Fibroblast of lung (primary cell): ENCODE measurements at regions not wholly inside any gene's neighbourhood (a gene's known extent, or its start where the extent isn't known, plus 50 kb on each side); places are given as distances from the start of the nearest gene placed in this dataset.

ENCODE experiments used
- DNase-seq, 2 donors: peaks; one replicate each; pipeline versions ENCODE4 v3.0.0 to v3.0.0-alpha.2; 2010; ENCODE audit warnings: low read depth in 2 of 2
- H2AFZ ChIP-seq: 2 replicates; pipeline ENCODE4 v1.5.1; 2012; ENCODE audit warnings: low read length, control low read depth, inconsistent platforms
- H3K27ac ChIP-seq: 2 replicates; pipeline ENCODE4 v1.5.1; 2011; ENCODE audit warnings: low read length, control low read depth; ENCODE audit not compliant: insufficient read depth
- H3K27me3 ChIP-seq: 2 replicates; pipeline ENCODE4 v1.5.1; 2011; ENCODE audit warnings: mild to moderate bottlenecking, low read length; ENCODE audit not compliant: control insufficient read depth, insufficient read depth
- H3K36me3 ChIP-seq: 2 replicates; pipeline ENCODE4 v1.5.1; 2011; ENCODE audit warnings: low read length; ENCODE audit not compliant: control insufficient read depth, insufficient read depth
- H3K4me1 ChIP-seq: 2 replicates; pipeline ENCODE4 v1.5.1; 2011; ENCODE audit warnings: low read length; ENCODE audit not compliant: control insufficient read depth, insufficient read depth; ENCODE audit errors: extremely low read depth
- H3K4me2 ChIP-seq: 2 replicates; pipeline ENCODE4 v1.5.1; 2011; ENCODE audit warnings: low read length, control low read depth; ENCODE audit not compliant: insufficient read depth; ENCODE audit errors: extremely low read depth
- H3K4me3 ChIP-seq, 4 experiments: fragments of 200-600 bp in 1 of 4; sonication (generic) in 1 of 4; replicated peaks in 1 of 4; 2 replicates each; pipeline ENCODE4 v1.5.1; 2011 to 2016; ENCODE audit warnings: low read length in 4 of 4, low read depth in 3 of 4, mild to moderate bottlenecking in 3 of 4, control low read depth in 2 of 4, inconsistent platforms in 1 of 4, mixed read lengths in 1 of 4; ENCODE audit not compliant: insufficient read depth in 1 of 4; ENCODE audit errors: control extremely low read depth in 1 of 4
- H3K79me2 ChIP-seq: 2 replicates; pipeline ENCODE4 v1.5.1; 2012; ENCODE audit warnings: mild to moderate bottlenecking, low read length, inconsistent platforms; ENCODE audit not compliant: control insufficient read depth, insufficient read depth
- H3K9ac ChIP-seq: 2 replicates; pipeline ENCODE4 v1.5.1; 2011; ENCODE audit warnings: mild to moderate bottlenecking, low read length, control low read depth; ENCODE audit not compliant: insufficient read depth
- H3K9me3 ChIP-seq: 2 replicates; pipeline ENCODE4 v1.5.1; 2012; ENCODE audit warnings: low read depth, low read length; ENCODE audit not compliant: control insufficient read depth, insufficient read depth
- H4K20me1 ChIP-seq: 2 replicates; pipeline ENCODE4 v1.5.1; 2011; ENCODE audit warnings: low read length; ENCODE audit not compliant: control insufficient read depth, insufficient read depth; ENCODE audit errors: extremely low read depth
- CTCF ChIP-seq, 2 donors: IDR thresholded peaks in 1 of 2; conservative IDR thresholded peaks in 1 of 2; 1 replicate in 1 of 2; 2 replicates in 1 of 2; pipeline ENCODE4 v1.5.1; 2011 to 2012; ENCODE audit warnings: low read length in 2 of 2, control low read depth in 1 of 2, inconsistent platforms in 1 of 2, low read depth in 1 of 2, mild to moderate bottlenecking in 1 of 2
- EZH2 ChIP-seq: IDR thresholded peaks from 2 replicates; pipeline ENCODE4 v1.5.1; 2012; ENCODE audit warnings: low read length, control low read depth, mild to moderate bottlenecking; ENCODE audit errors: missing control alignments

- DNase-seq = peak; percentile 73 to 75
- no peak overlapping the region for H3K9ac ChIP-seq
- no peaks in the 10 kb centered on the region for H3K9me3 ChIP-seq
- H3K4me1 ChIP-seq = no peaks in the 10 kb centered on the region
- H3K4me2 ChIP-seq = no peak overlapping the region
- no peaks in the 10 kb centered on the region for H3K36me3 ChIP-seq
- no peak overlapping the region for H3K4me3 ChIP-seq
- H3K27me3 ChIP-seq = no peaks in the 10 kb centered on the region
- H3K79me2 ChIP-seq = no peaks in the 10 kb centered on the region
- TF ChIP-seq CTCF (conservative IDR thresholded peaks at IDR 0.05 in 1 of 2, IDR thresholded peaks at IDR 0.05 in 1 of 2; ENCODE audit: low read depth in 1 of 2, low read length in 2 of 2) (no peak), EZH2 (no peak)
- H4K20me1 ChIP-seq = no peaks in the 10 kb centered on the region
- H3K27ac ChIP-seq = no peak overlapping the region
- no peak overlapping the region for H2AFZ ChIP-seq
Observed at GRCh38 chr22:25368271-25368670, 148.8 kb downstream of the CRYBB2 start.

- Histone ChIP-seq H3K4me2 (no peak overlapping the region), H3K9me3 (no peaks in the 10 kb centered on the region), H3K36me3 (no peaks in the 10 kb centered on the region), H3K9ac (no peak overlapping the region), H3K79me2 (no peaks in the 10 kb centered on the region), H3K4me3 (no peak overlapping the region), H3K27me3 (no peaks in the 10 kb centered on the region), H2AFZ (no peak overlapping the region), H4K20me1 (no peaks in the 10 kb centered on the region), H3K4me1 (no peaks in the 10 kb centered on the region), H3K27ac (no peak overlapping the region)
- DNase-seq = no peak
- no peak for TF ChIP-seq EZH2
- no peak for TF ChIP-seq CTCF (conservative IDR thresholded peaks at IDR 0.05 in 1 of 2, IDR thresholded peaks at IDR 0.05 in 1 of 2; ENCODE audit: low read depth in 1 of 2, low read length in 2 of 2)
Observed at GRCh38 chr22:25369041-25369440, 149.6 kb downstream of the CRYBB2 start.

DNA sequence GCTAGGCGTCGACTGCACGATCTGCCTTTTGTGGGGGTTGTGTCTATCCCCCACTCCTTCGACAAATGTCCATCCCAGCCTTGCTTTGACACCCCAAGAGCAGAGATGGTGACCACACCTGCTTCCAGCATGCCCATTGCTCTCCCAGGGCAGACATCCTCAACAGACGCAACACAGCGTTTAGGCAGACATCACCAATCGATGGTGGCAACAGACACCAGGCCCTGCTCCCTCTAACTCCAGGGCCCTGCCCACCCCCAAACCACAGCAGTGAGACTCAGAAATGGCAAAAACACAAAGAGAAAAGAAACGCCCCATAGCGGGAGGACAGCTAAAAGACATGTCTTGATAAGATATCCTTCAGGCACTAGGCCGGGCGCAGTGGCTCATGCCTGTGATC lies 150.9 kb downstream of the CRYBB2 start:
- no peaks in the 10 kb centered on the region for H3K27me3 ChIP-seq
- H3K36me3 ChIP-seq = no peaks in the 10 kb centered on the region
- no peak overlapping the region for H2AFZ ChIP-seq
- H3K4me2 ChIP-seq = no peak overlapping the region
- no peak overlapping the region for H3K27ac ChIP-seq
- TF ChIP-seq EZH2 (no peak), CTCF (conservative IDR thresholded peaks at IDR 0.05 in 1 of 2, IDR thresholded peaks at IDR 0.05 in 1 of 2; ENCODE audit: low read depth in 1 of 2, low read length in 2 of 2) (no peak)
- no peak for DNase-seq
- H3K4me3 ChIP-seq = no peak overlapping the region
- H4K20me1 ChIP-seq = no peaks in the 10 kb centered on the region
- no peaks in the 10 kb centered on the region for H3K79me2 ChIP-seq
- no peaks in the 10 kb centered on the region for H3K4me1 ChIP-seq
- no peaks in the 10 kb centered on the region for H3K9me3 ChIP-seq
- H3K9ac ChIP-seq = no peak overlapping the region
